ENCODE measurements at regions not wholly inside any gene's neighbourhood (a gene's known extent, or its start where the extent isn't known, plus 50 kb on each side); places are given as distances from the start of the nearest gene placed in this dataset.

- Mint-ChIP-seq H3K27me3 (ENCODE audit: low read depth, poor library complexity) (peaks cover 3% of the 10 kb centered on the region), H3K4me1 (no peaks in the 10 kb centered on the region), H3K36me3 (ENCODE audit: low read depth) (no peaks in the 10 kb centered on the region), H3K27ac (no peak overlapping the region), H3K9me3 (peaks cover 17% of the 10 kb centered on the region), H3K4me3 (no peak overlapping the region)
- DNase-seq: no peak
- TF ChIP-seq CTCF (IDR thresholded peaks at IDR 0.05): no peak
These were observed 183.2 kb downstream of the TINAG start for GRCh38 chr6:54491431-54491830.

- DNase-seq: no peak
- Mint-ChIP-seq H3K27ac (no peak overlapping the region), H3K4me1 (no peaks in the 10 kb centered on the region), H3K36me3 (ENCODE audit: low read depth) (no peaks in the 10 kb centered on the region), H3K27me3 (ENCODE audit: low read depth, poor library complexity) (peaks cover 3% of the 10 kb centered on the region), H3K9me3 (peaks cover 20% of the 10 kb centered on the region), H3K4me3 (no peak overlapping the region)
- TF ChIP-seq CTCF (IDR thresholded peaks at IDR 0.05): no peak
These were observed 184.9 kb downstream of the TINAG start for GRCh38 chr6:54493138-54493537.

GRCh38 chr6:54503144-54503543 is 194.9 kb downstream of the TINAG start:
- no peak for DNase-seq
- H3K4me1 Mint-ChIP-seq: no peaks in the 10 kb centered on the region
- H3K27ac Mint-ChIP-seq: no peak overlapping the region
- no peaks in the 10 kb centered on the region for H3K27me3 Mint-ChIP-seq (ENCODE audit: low read depth, poor library complexity)
- H3K9me3 Mint-ChIP-seq: peaks cover 35% of the 10 kb centered on the region
- H3K4me3 Mint-ChIP-seq: no peak overlapping the region
- no peaks in the 10 kb centered on the region for H3K36me3 Mint-ChIP-seq (ENCODE audit: low read depth)
- TF ChIP-seq CTCF (IDR thresholded peaks at IDR 0.05): no peak

- H3K4me3 Mint-ChIP-seq: no peak overlapping the region
- H3K27ac Mint-ChIP-seq: no peak overlapping the region
- no peaks in the 10 kb centered on the region for H3K4me1 Mint-ChIP-seq
- H3K9me3 Mint-ChIP-seq: no peaks in the 10 kb centered on the region
- no peak for TF ChIP-seq CTCF (IDR thresholded peaks at IDR 0.05)
- no peaks in the 10 kb centered on the region for H3K27me3 Mint-ChIP-seq (ENCODE audit: low read depth, poor library complexity)
- DNase-seq: no peak
- H3K36me3 Mint-ChIP-seq (ENCODE audit: low read depth): no peaks in the 10 kb centered on the region
These were observed 206.8 kb downstream of the TINAG start for GRCh38 chr6:54515013-54515412.

GRCh38 chr6:54515713-54516112 is 207.5 kb downstream of the TINAG start:
- TF ChIP-seq CTCF (IDR thresholded peaks at IDR 0.05): no peak
- H3K4me3 Mint-ChIP-seq: no peak overlapping the region
- no peaks in the 10 kb centered on the region for H3K27me3 Mint-ChIP-seq (ENCODE audit: low read depth, poor library complexity)
- DNase-seq: no peak
- H3K9me3 Mint-ChIP-seq: no peaks in the 10 kb centered on the region
- no peaks in the 10 kb centered on the region for H3K36me3 Mint-ChIP-seq (ENCODE audit: low read depth)
- H3K27ac Mint-ChIP-seq: no peak overlapping the region
- H3K4me1 Mint-ChIP-seq: no peaks in the 10 kb centered on the region

- Mint-ChIP-seq H3K4me3 (no peak overlapping the region), H3K27ac (no peak overlapping the region), H3K4me1 (no peaks in the 10 kb centered on the region), H3K9me3 (no peaks in the 10 kb centered on the region), H3K27me3 (ENCODE audit: low read depth, poor library complexity) (no peaks in the 10 kb centered on the region), H3K36me3 (ENCODE audit: low read depth) (no peaks in the 10 kb centered on the region)
- no peak for TF ChIP-seq CTCF (IDR thresholded peaks at IDR 0.05)
- no peak for DNase-seq
These were observed 208.1 kb downstream of the TINAG start for GRCh38 chr6:54516321-54516720.

Data from nephron progenitor cell (in vitro differentiated cells).